ENCODE measurements at regions not wholly inside any gene's neighbourhood (a gene's known extent, or its start where the extent isn't known, plus 50 kb on each side); places are given as distances from the start of the nearest gene placed in this dataset.

DNA sequence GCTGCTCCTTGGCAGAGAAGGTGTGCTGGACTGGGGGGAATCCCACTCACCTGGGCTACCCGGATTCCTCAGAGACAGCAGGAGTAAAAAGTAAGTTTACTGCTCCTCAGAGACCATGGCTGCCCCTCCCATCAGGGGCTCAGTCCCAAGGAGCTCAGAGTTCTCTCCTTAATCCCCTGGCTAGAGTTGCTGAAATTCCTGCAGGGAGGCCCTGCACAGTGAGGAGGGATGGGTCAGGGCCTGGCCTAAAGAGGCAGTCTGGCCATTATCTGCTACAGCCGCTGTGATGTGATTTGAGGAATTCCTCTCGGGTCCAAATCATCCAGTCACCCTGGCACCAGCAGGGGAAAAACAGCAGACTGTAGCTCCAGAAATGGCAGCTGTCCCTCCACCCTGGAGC lies 502.5 kb downstream of the PCDH17 start:
- Histone ChIP-seq H3K4me3 (no peak overlapping the region), H3K27ac (no peak overlapping the region), H3K27me3 (no peaks in the 10 kb centered on the region), H3K36me3 (no peaks in the 10 kb centered on the region), H3K4me1 (no peaks in the 10 kb centered on the region), H3K9me3 (peaks cover 0 to 34% (median 12%) of the 10 kb centered on the region in 12 donors)
- intact Hi-C loops (cut with DNase I): no loop called here
- TF ChIP-seq CTCF (IDR thresholded peaks at IDR 0.05) (no peak), POLR2A (IDR thresholded peaks at IDR 0.05) (no peak)
- DNase-seq: no peak
- 55 to 66% (median 59%) methylated on average over 2 to 3 of the region's 3 CpGs for whole genome bisulfite sequencing, 4 donors
- no peak for ATAC-seq

DNA sequence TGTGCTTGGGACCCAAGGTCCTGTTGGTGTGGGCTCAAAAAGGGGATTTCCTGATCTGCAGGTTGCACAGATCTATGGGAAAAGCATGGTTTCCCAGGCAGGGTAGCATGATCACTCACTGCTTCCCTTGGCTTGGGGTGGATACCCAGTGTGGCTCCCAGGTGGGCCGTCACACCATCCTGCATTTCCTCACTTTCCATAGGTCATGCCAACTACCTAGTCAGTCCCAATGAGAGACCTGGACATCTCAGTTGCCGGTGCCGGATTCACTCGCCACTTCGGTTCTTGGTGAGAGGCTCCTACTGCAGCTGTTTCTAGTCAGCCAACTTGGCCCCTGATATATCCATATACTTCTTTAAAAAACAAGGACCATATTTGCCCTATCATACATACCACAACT lies 503.0 kb downstream of the PCDH17 start:
- Histone ChIP-seq H3K4me3 (no peak overlapping the region), H3K36me3 (no peaks in the 10 kb centered on the region), H3K27me3 (no peaks in the 10 kb centered on the region), H3K4me1 (no peaks in the 10 kb centered on the region), H3K27ac (no peak overlapping the region), H3K9me3 (peaks cover 0 to 30% (median 12%) of the 10 kb centered on the region in 12 donors)
- ATAC-seq (no peak), DNase-seq (no peak)
- WGBS, 4 donors: 96 to 100% (median 98%) methylated on average over 5 of the region's 5 CpGs
- TF ChIP-seq POLR2A (IDR thresholded peaks at IDR 0.05): no peak
- TF ChIP-seq CTCF (IDR thresholded peaks at IDR 0.05): no peak
- intact Hi-C loops (cut with DNase I): no loop called here

- intact Hi-C loops (cut with DNase I): no loop called here
- no peak for TF ChIP-seq CTCF (IDR thresholded peaks at IDR 0.05)
- TF ChIP-seq POLR2A (IDR thresholded peaks at IDR 0.05): no peak
- Histone ChIP-seq H3K4me3 (no peak overlapping the region), H3K27ac (no peak overlapping the region), H3K9me3 (no peaks in the 10 kb centered on the region), H3K27me3 (no peaks in the 10 kb centered on the region), H3K4me1 (no peaks in the 10 kb centered on the region), H3K36me3 (no peaks in the 10 kb centered on the region)
- ATAC-seq (no peak), DNase-seq (no peak)
- WGBS, 4 donors: 89 to 97% (median 96%) methylated on average over 1 of the region's 1 CpG
These were observed 511.4 kb downstream of the PCDH17 start for GRCh38 chr13:58142952-58143351.

DNA sequence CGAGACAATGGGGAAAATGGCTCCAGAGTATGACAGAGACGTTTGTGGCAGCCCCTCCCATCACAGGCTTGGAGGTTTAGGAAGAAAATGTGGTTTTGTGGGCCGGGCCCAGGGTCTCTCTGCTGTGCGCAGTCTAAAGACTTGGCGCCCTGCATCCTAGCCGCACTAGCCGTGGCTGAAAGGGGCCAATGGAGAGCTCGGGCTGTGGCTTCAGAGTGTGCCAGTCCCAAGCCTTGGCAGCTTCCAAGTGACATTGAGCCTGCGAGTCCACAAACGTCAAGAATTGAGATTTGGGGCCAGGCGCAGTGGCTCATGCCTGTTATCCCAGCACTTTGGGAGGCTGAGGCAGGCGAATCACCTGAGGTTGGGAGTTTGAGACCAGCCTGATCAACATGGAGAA lies 513.1 kb downstream of the PCDH17 start:
- Histone ChIP-seq H3K4me1 (no peaks in the 10 kb centered on the region), H3K36me3 (no peaks in the 10 kb centered on the region), H3K4me3 (no peak overlapping the region), H3K27ac (no peak overlapping the region), H3K27me3 (no peaks in the 10 kb centered on the region), H3K9me3 (no peaks in the 10 kb centered on the region)
- 90 to 96% (median 94%) methylated on average over 12 of the region's 12 CpGs for WGBS, 4 donors
- DNase-seq: no peak
- ATAC-seq: no peak
- TF ChIP-seq CTCF (IDR thresholded peaks at IDR 0.05) (no peak), POLR2A (IDR thresholded peaks at IDR 0.05) (no peak)
- intact Hi-C loops (cut with DNase I): no loop called here

Data from heart left ventricle (tissue), 16 donors.